PC-3 (cell line): ENCODE measurements at regions not wholly inside any gene's neighbourhood (a gene's known extent, or its start where the extent isn't known, plus 50 kb on each side); places are given as distances from the start of the nearest gene placed in this dataset.

Experiments used
- CTCF ChIP-seq: fragments of 300-600 bp; sonication (generic); conservative IDR thresholded peaks from 2 replicates; pipeline ENCODE4 v1.5.1; 2017; ENCODE audit warnings: antibody characterized with exemption, low read depth, mild to moderate bottlenecking, low read length
- EZH2 ChIP-seq: fragments of 300-600 bp; sonication (generic); IDR thresholded peaks from one replicate; pipeline ENCODE4 v1.6.1; 2017; ENCODE audit warnings: antibody characterized with exemption, mild to moderate bottlenecking, low read length; ENCODE audit not compliant: unreplicated experiment
- EZH2phosphoT487 ChIP-seq: fragments of 300-600 bp; sonication (generic); IDR thresholded peaks from 2 replicates; pipeline ENCODE4 v1.6.1; 2018; ENCODE audit warnings: mild to moderate bottlenecking, antibody characterized with exemption, low read length, borderline replicate concordance

GRCh38 chr2:100708333-100708732 lies 111.6 kb upstream of the NPAS2 start:
- TF ChIP-seq CTCF, result no peak
- no peak for TF ChIP-seq EZH2phosphoT487
- TF ChIP-seq EZH2, result no peak
